Nephron progenitor cell (in vitro differentiated cells): ENCODE measurements at regions not wholly inside any gene's neighbourhood (a gene's known extent, or its start where the extent isn't known, plus 50 kb on each side); places are given as distances from the start of the nearest gene placed in this dataset.

Experiments
- DNase-seq: peaks from one replicate; pipeline ENCODE4 v3.0.0; 2021
- H3K27ac Mint-ChIP-seq: 2 replicates; pipeline ENCODE4 v1.8.0; 2021; ENCODE audit warnings: mild to moderate bottlenecking, moderate library complexity, mixed read lengths
- H3K27me3 Mint-ChIP-seq: 2 replicates; pipeline ENCODE4 v1.8.0; 2021; ENCODE audit warnings: mild to moderate bottlenecking, low read depth, mixed read lengths; ENCODE audit not compliant: poor library complexity
- H3K36me3 Mint-ChIP-seq: 2 replicates; pipeline ENCODE4 v1.8.0; 2021; ENCODE audit warnings: low read depth, mixed read lengths
- H3K4me1 Mint-ChIP-seq: 2 replicates; pipeline ENCODE4 v1.8.0; 2021; ENCODE audit warnings: mixed read lengths
- H3K4me3 Mint-ChIP-seq: 2 replicates; pipeline ENCODE4 v1.8.0; 2021; ENCODE audit warnings: mild to moderate bottlenecking, moderate library complexity, mixed read lengths
- H3K9me3 Mint-ChIP-seq: 2 replicates; pipeline ENCODE4 v1.8.0; 2021; ENCODE audit warnings: mild to moderate bottlenecking, moderate library complexity, mixed read lengths
- CTCF ChIP-seq: fragments of 200-600 bp; sonication (generic); IDR thresholded peaks from 2 replicates; pipeline ENCODE4 v1.5.0; 2021; ENCODE audit warnings: antibody characterized with exemption

- H3K9me3 Mint-ChIP-seq = no peaks in the 10 kb centered on the region
- no peak for TF ChIP-seq CTCF
- peak overlapping the region; percentile 41 for H3K27ac Mint-ChIP-seq
- H3K4me3 Mint-ChIP-seq = no peak overlapping the region
- no peaks in the 10 kb centered on the region for H3K36me3 Mint-ChIP-seq
- no peaks in the 10 kb centered on the region for H3K27me3 Mint-ChIP-seq
- DNase-seq = no peak
- H3K4me1 Mint-ChIP-seq = peaks cover 36% of the 10 kb centered on the region
Observed at GRCh38 chr14:54105898-54106297, 149.3 kb upstream of the BMP4 start.

- Mint-ChIP-seq H3K9me3 (no peaks in the 10 kb centered on the region), H3K4me1 (peaks cover 36% of the 10 kb centered on the region), H3K27ac (no peak overlapping the region), H3K36me3 (no peaks in the 10 kb centered on the region), H3K4me3 (no peak overlapping the region), H3K27me3 (no peaks in the 10 kb centered on the region)
- no peak for TF ChIP-seq CTCF
- DNase-seq = no peak
Observed at GRCh38 chr14:54106661-54107377, 150.2 kb upstream of the BMP4 start.

GRCh38 chr14:54108481-54109471 lies 152.2 kb upstream of the BMP4 start:
- DNase-seq = no peak
- peaks cover 26% of the 10 kb centered on the region for H3K4me1 Mint-ChIP-seq
- peaks cover 9% of the 10 kb centered on the region for H3K36me3 Mint-ChIP-seq
- no peak overlapping the region for H3K27ac Mint-ChIP-seq
- H3K27me3 Mint-ChIP-seq = peaks cover 4% of the 10 kb centered on the region
- peaks cover 14% of the 10 kb centered on the region for H3K9me3 Mint-ChIP-seq
- no peak for TF ChIP-seq CTCF
- H3K4me3 Mint-ChIP-seq = no peak overlapping the region

GRCh38 chr14:54109521-54110120 lies 153.0 kb upstream of the BMP4 start:
- DNase-seq = no peak
- H3K36me3 Mint-ChIP-seq = peaks cover 9% of the 10 kb centered on the region
- peaks cover 17% of the 10 kb centered on the region for H3K4me1 Mint-ChIP-seq
- peaks cover 4% of the 10 kb centered on the region for H3K27me3 Mint-ChIP-seq
- no peak for TF ChIP-seq CTCF
- no peak overlapping the region for H3K27ac Mint-ChIP-seq
- H3K4me3 Mint-ChIP-seq = no peak overlapping the region
- peaks cover 15% of the 10 kb centered on the region for H3K9me3 Mint-ChIP-seq

- peaks cover 5% of the 10 kb centered on the region for H3K4me1 Mint-ChIP-seq
Observed at GRCh38 chr14:54114941-54115340, 158.3 kb upstream of the BMP4 start.

More at GRCh38 chr14:54114941-54115340, 158.3 kb upstream of the BMP4 start:
- Mint-ChIP-seq H3K4me3 (no peak overlapping the region), H3K36me3 (peaks cover 9% of the 10 kb centered on the region), H3K27ac (no peak overlapping the region), H3K9me3 (peaks cover 15% of the 10 kb centered on the region), H3K27me3 (peaks cover 4% of the 10 kb centered on the region)
- DNase-seq = no peak
- TF ChIP-seq CTCF = no peak
